ENCODE measurements at regions not wholly inside any gene's neighbourhood (a gene's known extent, or its start where the extent isn't known, plus 50 kb on each side); places are given as distances from the start of the nearest gene placed in this dataset.

DNA sequence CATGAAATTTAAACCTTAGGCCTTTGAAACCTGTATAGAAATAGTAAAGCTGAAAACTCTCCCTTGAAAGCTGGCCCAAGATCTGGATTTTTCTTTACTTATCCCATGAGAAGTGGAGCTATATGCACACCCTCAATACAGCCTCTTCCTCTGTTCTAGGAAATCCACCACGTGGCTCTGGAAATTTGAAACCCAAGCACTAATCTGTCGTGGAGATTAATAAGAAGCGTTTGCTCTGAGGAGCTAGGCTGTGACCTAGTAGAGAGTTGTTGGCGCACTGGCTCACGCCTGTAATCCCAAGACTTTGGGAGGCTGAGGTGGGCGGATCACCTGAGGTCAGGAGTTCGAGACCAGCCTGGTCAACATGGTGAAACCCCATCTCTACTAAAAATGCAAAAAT is 291.3 kb upstream of the PLXNA2 start:
- TF ChIP-seq, protein P1, sequence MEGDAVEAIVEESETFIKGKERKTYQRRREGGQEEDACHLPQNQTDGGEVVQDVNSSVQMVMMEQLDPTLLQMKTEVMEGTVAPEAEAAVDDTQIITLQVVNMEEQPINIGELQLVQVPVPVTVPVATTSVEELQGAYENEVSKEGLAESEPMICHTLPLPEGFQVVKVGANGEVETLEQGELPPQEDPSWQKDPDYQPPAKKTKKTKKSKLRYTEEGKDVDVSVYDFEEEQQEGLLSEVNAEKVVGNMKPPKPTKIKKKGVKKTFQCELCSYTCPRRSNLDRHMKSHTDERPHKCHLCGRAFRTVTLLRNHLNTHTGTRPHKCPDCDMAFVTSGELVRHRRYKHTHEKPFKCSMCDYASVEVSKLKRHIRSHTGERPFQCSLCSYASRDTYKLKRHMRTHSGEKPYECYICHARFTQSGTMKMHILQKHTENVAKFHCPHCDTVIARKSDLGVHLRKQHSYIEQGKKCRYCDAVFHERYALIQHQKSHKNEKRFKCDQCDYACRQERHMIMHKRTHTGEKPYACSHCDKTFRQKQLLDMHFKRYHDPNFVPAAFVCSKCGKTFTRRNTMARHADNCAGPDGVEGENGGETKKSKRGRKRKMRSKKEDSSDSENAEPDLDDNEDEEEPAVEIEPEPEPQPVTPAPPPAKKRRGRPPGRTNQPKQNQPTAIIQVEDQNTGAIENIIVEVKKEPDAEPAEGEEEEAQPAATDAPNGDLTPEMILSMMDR (IDR thresholded peaks at IDR 0.05) = no peak
- no peak for DNase-seq (ENCODE audit: low spot score)
- no peak for ATAC-seq (ENCODE audit: low FRiP score)

DNA sequence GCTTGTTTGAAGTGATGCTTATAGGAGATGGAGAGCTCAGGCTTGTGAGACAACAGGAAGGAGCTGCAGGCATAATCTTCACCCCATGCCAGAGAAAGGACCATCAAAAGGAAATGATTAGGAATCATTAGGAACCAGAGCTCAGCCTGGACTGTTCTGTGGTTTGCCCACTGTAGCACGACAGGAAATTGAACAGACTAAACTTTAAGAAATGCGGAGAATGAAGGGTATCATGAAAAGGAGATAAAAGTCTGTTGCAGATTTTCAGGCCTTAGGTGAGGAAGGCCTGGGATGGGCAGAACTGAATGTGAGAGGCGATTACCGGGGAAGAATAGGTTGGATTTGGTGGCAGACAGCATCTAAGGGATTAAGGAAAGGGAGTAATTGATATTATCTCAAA is 292.0 kb upstream of the PLXNA2 start:
- TF ChIP-seq, protein P1 (IDR thresholded peaks at IDR 0.05) = no peak
- DNase-seq (ENCODE audit: low spot score) (no peak), ATAC-seq (ENCODE audit: low FRiP score) (no peak)

DNA sequence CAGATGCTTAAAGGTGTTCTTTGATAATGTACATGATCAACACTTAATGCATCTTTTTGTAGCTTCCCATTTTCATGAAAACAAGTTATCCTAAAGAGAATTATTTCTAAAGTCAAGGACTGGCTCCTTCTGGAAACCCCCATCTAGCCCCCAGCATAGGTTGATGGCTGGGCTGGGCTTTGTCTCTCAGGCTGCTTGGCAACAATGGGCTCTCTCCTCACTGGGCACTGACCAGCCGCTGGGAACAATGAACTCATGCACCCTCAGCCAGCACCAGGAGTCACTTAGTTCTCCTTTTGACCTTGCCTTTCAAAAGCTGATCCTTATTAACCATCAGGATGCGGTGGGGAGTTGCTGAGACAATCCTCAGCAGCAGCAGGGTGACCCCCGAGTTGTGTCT is 293.0 kb upstream of the PLXNA2 start:
- TF ChIP-seq, protein P1 (IDR thresholded peaks at IDR 0.05) = no peak
- no peak for ATAC-seq (ENCODE audit: low FRiP score)
- no peak for DNase-seq (ENCODE audit: low spot score)

DNA sequence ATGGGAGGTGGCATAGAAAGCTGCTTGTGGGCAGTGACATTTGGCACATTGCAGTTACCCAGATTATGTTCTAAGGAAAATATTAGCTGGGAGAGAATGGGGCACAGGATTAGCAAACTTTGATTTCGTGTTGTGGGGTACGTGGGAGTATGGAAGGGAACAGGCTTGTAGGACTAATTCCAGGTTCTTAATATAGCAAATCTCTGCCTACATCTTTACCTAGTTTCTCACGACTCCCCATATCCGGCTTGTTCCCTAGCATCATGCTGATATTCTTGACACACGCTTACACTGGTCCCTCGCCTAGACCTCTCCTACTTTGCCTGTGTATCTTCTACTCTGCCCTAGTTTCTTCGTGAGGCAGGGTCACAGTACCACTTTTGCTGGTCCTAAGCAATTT is 293.9 kb upstream of the PLXNA2 start:
- DNase-seq (ENCODE audit: low spot score) (no peak), ATAC-seq (ENCODE audit: low FRiP score) (no peak)
- TF ChIP-seq, protein P1 (IDR thresholded peaks at IDR 0.05) = no peak

DNA sequence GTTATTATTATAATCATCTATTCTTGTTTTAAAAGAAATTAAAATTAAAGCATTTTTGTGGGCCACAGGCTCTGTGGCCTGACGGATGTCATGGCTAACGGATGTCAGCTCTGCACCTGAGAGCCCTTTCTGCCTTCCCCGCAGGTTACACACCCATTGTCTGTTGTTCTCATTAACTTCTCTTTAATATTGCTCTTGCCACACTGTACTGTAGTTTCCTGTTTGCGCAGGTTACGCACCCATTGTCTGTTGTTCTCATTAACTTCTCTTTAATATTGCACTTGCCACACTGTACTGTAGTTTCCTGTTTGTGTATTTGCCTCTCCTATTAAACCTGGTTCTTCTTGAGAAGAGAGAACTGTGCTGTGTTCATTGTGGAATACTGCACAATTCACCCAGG is 294.4 kb upstream of the PLXNA2 start:
- TF ChIP-seq, protein P1 (IDR thresholded peaks at IDR 0.05) = no peak
- ATAC-seq (ENCODE audit: low FRiP score) (no peak), DNase-seq (ENCODE audit: low spot score) (no peak)

DNA sequence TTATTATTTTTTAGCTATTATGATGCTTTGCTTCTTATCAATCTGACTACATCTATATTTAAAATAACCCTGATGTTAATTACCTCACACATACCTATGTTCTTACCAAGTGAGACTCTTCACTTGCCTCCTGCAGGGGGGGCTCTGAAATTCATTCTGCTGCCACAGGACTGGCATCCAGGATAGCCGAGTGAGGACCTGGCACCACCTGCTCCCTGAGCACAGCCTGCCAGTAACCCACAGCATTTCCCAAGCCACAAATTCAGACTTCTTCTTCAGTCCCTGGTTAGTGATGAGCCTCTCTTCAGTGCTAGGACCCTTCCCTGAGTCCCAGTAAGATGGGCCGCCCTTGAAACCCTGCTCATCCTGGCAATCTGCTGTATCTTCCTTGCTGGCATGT is 296.5 kb upstream of the PLXNA2 start:
- DNase-seq (ENCODE audit: low spot score) (no peak), ATAC-seq (ENCODE audit: low FRiP score) (no peak)
- TF ChIP-seq, protein P1 (IDR thresholded peaks at IDR 0.05) = no peak

DNA sequence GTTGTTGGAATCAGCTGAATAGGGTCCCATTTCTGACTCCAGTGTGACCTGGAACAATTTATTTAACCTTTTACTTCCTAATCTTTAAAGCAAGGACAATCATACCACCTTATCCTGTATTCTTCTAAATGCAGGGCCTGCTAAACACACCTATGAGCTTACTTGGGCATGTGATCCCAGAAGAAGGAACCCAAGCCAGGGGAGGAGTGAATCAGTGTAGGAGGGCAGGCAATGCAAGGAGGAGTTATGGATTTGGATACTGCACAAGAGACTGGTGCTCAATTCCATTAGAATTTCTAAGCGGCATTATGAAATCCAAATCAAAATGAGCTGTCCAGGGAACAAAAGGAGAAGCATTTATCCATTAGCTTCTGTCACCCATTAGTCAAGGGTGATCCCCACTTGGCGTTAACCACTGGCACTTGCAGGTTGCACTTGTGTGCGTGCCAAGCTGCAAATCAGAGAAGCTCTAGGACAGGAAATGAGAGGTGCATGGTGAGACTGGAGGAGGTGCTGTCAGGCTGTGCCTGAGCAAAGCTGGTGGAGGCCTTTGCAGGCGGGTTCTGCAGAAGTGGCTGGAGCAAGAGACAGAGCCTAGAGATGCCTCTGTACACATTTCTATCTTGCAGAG is 297.2 kb upstream of the PLXNA2 start:
- TF ChIP-seq, protein P1 (IDR thresholded peaks at IDR 0.05) = no peak
- peak; percentile 70 for ATAC-seq (ENCODE audit: low FRiP score)
- DNase-seq (ENCODE audit: low spot score) = no peak
